ENCODE measurements at regions not wholly inside any gene's neighbourhood (a gene's known extent, or its start where the extent isn't known, plus 50 kb on each side); places are given as distances from the start of the nearest gene placed in this dataset.

DNA sequence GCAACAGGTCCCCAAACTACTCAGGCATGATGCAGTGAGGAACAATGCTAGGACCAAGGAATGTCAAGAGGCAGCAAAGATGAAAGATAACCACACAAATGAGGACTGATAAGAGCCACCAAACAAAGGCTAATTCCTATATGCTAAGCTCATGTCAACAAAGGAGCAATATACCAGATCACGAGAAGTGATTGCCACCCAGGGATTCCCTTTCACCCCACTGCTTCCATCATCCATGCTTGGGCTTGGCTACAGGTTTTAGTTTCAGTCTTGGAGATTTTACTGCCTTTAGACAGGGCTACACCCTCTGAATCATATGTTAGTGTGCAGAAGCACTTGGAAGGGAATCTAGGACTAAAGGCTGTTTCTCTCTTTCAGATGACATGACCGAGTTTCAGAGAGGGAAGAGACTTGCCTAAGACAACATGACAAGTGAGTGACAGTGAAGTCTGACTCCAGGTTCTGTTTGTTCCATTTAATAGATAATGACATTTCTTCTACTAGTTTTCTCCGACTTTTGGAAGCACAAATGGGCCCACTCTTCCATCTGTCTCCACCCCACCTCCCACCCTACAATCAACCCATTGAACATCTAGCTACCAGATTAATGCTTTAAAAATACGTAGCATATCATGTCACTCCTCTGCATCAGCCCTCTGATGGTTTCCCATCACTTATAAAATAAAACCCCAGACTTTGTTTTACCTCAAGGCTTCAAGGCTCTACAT, 173.5 kb upstream of the LRRN1 start:
- no peak overlapping the region for H3K4me3 ChIP-seq (replicated peaks in 1 of 2; ENCODE audit: low read depth in 2 of 2, low read length in 2 of 2)
- no peak for DNase-seq (ENCODE audit: low read depth in 2 of 2)
- TF ChIP-seq, protein P1, sequence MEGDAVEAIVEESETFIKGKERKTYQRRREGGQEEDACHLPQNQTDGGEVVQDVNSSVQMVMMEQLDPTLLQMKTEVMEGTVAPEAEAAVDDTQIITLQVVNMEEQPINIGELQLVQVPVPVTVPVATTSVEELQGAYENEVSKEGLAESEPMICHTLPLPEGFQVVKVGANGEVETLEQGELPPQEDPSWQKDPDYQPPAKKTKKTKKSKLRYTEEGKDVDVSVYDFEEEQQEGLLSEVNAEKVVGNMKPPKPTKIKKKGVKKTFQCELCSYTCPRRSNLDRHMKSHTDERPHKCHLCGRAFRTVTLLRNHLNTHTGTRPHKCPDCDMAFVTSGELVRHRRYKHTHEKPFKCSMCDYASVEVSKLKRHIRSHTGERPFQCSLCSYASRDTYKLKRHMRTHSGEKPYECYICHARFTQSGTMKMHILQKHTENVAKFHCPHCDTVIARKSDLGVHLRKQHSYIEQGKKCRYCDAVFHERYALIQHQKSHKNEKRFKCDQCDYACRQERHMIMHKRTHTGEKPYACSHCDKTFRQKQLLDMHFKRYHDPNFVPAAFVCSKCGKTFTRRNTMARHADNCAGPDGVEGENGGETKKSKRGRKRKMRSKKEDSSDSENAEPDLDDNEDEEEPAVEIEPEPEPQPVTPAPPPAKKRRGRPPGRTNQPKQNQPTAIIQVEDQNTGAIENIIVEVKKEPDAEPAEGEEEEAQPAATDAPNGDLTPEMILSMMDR (IDR thresholded peaks at IDR 0.05; ENCODE audit: low read depth, low read length) = no peak

- DNase-seq (ENCODE audit: low read depth in 2 of 2) = no peak
- H3K4me3 ChIP-seq (replicated peaks in 1 of 2; ENCODE audit: low read depth in 2 of 2, low read length in 2 of 2) = no peak overlapping the region
- TF ChIP-seq, protein P1 (IDR thresholded peaks at IDR 0.05; ENCODE audit: low read depth, low read length) = no peak
These were observed 179.4 kb upstream of the LRRN1 start for GRCh38 chr3:3619815-3620214.

DNA sequence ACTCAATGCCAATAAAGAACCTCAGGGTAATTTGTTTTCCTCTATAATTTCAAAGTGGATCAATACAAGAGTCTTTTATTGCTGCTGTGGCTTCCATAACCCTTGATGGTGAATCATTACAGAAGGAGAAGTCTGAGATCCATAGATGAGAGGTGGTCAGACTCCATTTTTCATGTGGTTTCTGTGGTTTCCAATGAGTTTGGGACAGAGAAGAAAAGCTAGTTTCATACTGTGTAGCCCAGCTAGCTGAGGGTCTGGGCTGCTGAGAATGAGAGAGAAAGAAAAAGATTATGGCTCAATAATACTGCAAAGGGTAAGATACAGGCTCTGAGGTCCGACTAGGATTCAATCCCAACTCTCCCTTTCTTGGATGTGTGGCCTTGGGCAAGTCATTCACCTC, 180.6 kb upstream of the LRRN1 start:
- TF ChIP-seq, protein P1 (IDR thresholded peaks at IDR 0.05; ENCODE audit: low read depth, low read length) = no peak
- DNase-seq (ENCODE audit: low read depth in 2 of 2) = no peak
- H3K4me3 ChIP-seq (replicated peaks in 1 of 2; ENCODE audit: low read depth in 2 of 2, low read length in 2 of 2) = no peak overlapping the region

DNA sequence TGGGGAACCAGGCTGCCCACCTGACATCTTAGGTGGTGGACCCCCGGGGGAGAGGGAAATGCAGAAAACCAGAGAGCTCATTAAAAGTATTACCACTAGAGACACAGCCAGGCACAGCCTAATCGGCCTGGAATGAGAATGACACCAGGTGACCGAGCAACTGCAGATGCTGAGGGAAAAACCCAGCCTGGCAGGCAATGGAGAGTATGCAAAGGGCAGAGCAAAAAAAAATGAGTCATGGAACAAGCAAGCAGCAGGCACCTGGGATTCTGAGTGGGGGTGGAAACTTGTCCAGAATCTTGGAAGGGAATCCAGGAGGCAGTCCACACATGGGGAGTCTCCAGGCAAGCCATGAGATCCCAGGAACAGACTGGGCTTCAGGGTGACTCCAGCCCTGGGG, 183.7 kb upstream of the LRRN1 start:
- DNase-seq (ENCODE audit: low read depth in 2 of 2) = no peak
- H3K4me3 ChIP-seq (replicated peaks in 1 of 2; ENCODE audit: low read depth in 2 of 2, low read length in 2 of 2) = no peak overlapping the region
- TF ChIP-seq, protein P1 (IDR thresholded peaks at IDR 0.05; ENCODE audit: low read depth, low read length) = no peak

DNA sequence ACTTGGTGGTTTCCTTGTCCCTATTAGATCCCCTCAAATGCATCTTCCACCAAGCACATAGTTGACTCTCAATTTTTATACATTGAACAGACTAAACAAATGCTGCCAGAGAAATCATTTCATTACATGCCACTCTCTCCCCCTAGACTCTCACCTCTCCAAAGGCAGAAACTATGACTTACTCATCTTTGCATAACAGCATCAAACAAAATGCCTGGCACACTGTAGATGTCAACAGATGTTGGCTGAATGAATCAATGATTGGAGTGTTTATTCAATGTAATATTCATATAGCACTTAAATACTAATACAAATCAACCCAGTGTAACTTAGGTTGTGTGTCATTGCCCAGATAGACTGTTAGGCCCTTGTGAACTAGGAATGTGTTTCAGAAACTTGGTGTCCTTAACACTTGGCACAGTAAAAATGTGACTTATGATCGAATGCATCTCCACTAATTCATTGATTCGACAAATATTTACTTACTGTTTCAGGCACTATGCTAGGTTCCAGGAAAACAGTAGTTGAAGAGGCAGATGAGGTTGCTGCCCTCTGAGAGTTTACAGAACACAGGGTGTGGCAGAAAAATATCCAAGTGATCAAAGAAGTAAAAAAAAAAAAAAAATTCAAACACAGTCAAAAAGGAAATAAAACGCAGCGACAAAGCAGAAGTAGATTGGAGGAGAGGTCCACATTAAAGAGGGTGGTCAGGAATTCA, 188.5 kb upstream of the LRRN1 start:
- no peak overlapping the region for H3K4me3 ChIP-seq (replicated peaks in 1 of 2; ENCODE audit: low read depth in 2 of 2, low read length in 2 of 2)
- TF ChIP-seq, protein P1 (IDR thresholded peaks at IDR 0.05; ENCODE audit: low read depth, low read length) = no peak
- DNase-seq (ENCODE audit: low read depth in 2 of 2) = no peak

- DNase-seq (ENCODE audit: low read depth in 2 of 2) = no peak
- no peak overlapping the region for H3K4me3 ChIP-seq (replicated peaks in 1 of 2; ENCODE audit: low read depth in 2 of 2, low read length in 2 of 2)
- TF ChIP-seq, protein P1 (IDR thresholded peaks at IDR 0.05; ENCODE audit: low read depth, low read length) = no peak
These were observed 192.9 kb upstream of the LRRN1 start for GRCh38 chr3:3606321-3606720.
